HG02642 (cell line): ENCODE measurements at regions not wholly inside any gene's neighbourhood (a gene's known extent, or its start where the extent isn't known, plus 50 kb on each side); places are given as distances from the start of the nearest gene placed in this dataset.
"Not testable (repeated sequence)": the region's sequence is repeated elsewhere in the genome, so short reads cannot be mapped to it uniquely, and the experiment has no call there.

Experiments
- ATAC-seq: cut with Tn5 transposase; IDR thresholded peaks from one replicate; pipeline ENCODE4 v1.9.1; 2021; ENCODE audit warnings: mild to moderate bottlenecking; ENCODE audit not compliant: unreplicated experiment, poor library complexity

DNA sequence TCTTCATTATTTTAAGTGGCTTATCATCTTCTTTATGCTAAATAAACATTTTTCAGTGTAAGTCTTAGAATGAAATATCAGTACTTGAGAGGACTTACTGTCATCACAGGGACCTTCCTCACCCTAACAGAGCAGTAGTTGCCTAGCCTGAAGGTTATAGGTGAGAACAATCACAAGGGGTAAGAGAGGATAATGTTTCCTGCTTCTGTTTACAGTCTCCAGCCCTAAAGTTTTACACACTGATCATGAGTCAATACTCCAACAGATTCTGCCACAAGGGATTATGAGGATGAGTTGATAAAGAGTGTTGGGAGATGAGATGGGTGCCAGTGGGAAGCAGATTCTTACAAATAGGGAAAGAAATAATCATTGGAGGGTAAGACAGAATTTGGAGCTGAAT, 265.1 kb upstream of the DAB2 start:
- ATAC-seq: no peak

GRCh38 chr5:39687924-39688323, 263.1 kb upstream of the DAB2 start:
- ATAC-seq: not testable (repeated sequence)

DNA sequence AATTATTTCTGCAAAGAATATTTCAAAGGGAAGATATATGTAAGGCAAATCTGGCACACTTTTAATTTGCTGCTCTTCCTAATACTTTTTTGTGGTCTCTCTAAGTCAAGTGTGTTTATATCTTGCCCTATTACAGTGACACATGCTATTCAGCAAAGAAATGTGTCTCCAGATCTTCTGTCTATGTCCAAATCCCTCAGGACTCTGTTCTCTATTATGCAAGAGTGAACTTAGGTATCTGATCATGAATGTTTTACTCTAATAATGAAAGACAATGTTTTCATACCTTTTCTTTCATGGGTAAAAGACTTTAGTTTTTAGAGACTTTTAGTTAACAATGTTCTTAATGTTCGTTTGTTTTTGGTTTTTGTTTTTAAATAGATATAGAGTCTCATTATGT, 255.4 kb upstream of the DAB2 start:
- ATAC-seq: no peak

DNA sequence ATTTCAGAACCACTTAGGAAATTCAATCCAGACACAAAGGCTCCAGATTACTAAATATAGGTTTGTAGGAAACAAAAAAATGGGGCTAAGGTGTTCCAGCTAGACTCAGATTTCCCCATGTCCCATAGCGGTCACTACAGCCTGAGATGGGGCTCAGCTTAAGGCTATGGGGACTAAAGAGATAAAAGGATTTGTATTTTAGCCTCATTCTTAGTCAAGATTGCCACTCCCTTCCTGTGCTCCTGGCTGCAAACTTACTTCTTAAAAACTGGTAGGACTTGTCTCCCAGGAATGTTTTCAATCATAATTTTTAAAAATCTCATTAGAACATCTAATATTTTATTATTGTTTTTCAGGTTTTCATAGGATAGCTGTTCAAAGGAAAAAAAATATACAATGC, 253.8 kb upstream of the DAB2 start:
- ATAC-seq: no peak

DNA sequence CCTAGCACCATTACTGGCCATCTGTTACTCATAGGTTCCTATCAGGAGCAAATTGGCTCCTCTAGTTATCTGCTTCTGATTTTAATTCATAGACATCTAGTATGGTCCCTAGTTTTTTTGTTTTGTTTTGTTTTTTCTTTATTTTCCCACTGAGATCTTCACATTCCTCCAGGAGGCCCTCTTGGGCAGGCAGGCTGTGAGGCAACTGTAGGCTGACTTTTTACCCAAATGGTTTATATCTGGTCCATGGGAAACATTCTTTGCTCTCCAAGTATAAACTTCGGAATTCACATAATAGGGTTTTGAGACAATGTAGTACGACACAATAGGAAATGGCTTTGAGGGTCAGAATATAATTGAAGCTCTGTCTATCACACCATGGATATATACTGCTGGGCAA, 250.9 kb upstream of the DAB2 start:
- ATAC-seq: no peak

DNA sequence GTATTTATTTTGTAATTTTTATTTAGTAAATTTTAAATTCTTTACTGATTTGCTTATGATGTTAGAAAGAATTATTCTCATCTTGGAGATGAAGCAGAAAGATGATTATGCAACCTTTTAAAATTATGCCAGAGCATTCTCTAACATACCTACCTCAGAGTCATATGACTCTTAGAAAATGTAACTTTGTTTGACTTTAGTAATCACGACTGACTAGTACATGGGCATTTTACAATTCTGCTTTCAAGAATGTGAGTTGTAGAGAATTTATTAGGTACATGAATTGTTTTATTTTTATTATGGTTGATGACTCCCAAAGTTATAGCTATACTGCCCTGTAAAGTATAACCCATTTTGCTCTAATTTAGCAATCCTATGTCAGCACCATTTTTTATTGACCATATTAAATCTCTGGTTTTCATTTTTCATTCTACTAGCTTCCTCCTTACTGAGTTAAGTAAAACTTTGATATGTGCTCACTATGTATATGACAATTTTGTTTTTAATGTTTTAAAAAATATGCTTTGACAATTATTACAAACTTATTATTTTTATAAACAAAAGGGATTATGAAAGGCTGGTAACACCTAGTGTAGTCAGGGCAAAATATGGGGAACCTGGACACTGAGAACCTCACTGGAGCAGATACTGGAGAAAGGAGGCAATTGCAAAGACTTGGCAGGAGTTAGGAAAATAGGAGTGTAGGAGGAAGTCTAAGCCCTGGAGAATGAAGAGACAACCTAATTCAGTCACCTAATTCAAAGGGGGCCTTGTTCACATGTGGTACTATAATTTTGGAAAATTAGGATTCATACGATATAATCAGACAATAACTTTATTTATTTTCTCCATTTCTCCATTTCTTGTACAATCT, 249.7 kb upstream of the DAB2 start:
- no peak for ATAC-seq

DNA sequence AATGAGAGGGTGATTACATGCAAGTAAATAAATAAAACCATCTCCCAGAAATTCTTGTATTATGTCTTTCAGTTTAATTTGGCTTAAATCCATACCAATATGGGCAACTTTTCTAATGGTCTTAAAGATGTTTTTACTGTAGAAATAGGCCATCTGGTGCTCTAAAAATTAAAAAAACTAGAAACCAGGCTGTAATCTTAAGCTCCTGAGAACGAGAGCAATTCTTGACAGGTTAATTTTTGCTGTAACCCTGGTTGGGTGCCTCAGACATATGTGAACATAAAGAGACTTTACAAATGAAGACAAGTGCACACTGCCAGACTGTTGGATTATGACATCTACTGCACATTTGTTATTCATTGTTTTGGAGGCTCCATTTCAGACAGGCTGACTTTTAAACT, 246.8 kb upstream of the DAB2 start:
- ATAC-seq: no peak

- no peak for ATAC-seq
These were observed 246.2 kb upstream of the DAB2 start for GRCh38 chr5:39670955-39671354.

DNA sequence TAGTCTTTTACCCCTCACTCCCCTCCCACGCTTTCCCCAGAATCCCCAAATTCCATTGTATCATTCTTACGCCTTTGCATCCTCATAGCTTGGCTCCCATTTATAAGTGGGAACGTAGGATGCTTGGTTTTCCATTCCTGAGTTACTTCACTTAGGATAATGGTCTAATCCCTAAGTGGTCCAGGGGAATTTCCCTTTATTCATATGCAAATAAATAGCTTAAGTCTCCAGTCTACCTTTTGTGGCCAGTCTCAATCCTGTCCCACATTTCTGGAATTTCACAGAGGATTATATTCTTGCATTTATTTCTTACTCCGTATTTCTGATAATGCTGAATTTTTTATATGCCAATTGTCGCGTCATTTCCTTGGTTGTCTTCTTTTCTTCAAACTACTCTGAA, 245.6 kb upstream of the DAB2 start:
- no peak for ATAC-seq

GRCh38 chr5:39668980-39669379, 244.2 kb upstream of the DAB2 start:
- ATAC-seq: no peak

- ATAC-seq: no peak
These were observed 240.5 kb upstream of the DAB2 start for GRCh38 chr5:39665328-39665727.

DNA sequence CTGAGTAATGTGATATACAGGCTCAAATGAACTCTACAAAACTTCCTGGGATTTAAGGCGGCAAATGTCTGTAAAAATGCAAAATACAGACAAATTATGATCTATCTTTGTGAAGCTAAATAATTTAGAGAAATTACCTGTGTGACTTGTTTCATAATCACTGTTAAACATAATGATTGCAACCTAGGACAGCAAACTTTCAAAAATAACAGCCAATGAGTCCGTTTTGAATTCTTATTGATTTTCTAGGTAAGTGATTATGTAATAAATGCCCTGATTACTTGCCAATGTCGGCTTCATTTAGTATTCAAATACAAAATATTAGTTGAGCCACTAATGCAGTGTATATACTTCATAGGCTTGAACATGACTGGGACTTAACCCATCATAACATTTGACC, 238.2 kb upstream of the DAB2 start:
- ATAC-seq: no peak

DNA sequence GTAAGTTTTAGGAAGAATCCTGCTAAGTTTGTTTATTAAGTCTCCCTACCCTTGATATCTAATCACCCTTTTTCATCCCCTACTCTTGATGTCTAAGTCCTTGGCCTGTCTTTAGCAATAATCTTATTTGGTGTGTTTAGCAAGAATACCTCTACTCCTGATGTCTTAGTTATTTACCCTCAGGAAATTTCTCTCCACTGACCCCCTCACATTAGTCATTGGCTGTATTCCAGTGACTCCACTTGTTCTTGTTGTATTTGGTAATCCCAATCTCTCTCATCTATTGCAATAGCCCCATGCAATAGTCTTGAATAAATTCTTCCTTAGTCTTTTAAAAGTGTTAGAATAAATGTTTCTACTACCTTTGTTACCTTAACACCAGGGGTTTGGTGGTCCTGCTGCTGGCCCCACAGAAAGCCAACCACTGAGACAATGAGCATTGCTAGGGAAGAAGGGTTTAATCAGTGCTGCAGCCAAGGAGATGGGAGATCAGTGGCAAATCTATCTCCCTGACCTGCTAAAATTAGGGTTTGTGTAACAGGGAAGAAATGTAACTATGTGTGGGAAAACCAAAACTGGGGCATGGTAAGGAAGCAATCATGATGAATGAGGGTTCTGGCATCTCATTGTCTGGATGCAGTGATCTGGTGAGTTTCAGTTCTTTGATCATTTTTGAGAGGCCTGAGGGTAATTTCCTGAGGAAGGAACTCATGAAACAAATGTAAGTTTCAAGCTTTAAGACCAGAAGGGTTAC, 236.4 kb upstream of the DAB2 start:
- ATAC-seq: no peak

DNA sequence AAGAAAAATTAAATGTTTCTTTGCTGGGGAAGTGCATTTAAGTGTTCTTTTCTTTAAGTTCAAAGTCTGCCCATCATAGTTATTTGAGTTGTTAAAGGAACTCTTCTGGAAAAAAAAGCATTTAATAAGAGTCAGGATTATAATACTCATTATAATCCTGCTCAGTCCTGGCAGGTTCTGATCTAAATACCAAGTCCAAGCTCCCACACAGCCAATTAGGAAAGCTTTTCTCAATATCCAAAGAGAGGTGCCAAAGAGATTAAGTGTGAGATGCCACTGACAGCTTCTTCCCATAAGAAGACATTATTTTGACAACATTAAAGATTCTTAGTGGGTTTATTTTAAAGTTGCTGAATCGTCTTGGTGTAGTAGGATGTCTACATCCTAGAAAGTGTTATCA, 235.2 kb upstream of the DAB2 start:
- no peak for ATAC-seq

GRCh38 chr5:39658866-39659265, 234.1 kb upstream of the DAB2 start:
- no peak for ATAC-seq

DNA sequence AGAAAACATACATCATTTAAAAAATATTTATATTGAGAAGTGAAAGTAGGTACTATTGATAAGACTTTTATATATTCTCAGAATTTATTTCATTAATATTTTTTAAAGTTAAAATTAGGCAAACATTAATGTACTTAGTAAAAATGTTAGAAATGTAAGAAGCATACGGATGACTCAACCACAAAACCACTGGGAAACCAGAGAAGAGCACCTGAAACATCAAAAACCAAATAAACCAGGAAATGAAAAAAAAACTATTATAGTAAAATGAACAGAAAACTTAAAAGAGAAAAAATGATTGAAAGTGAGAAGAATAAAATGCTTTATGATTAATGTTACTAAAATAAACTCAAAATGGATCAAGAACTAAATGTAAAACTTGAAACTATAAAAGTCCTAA, 233.2 kb upstream of the DAB2 start:
- no peak for ATAC-seq

DNA sequence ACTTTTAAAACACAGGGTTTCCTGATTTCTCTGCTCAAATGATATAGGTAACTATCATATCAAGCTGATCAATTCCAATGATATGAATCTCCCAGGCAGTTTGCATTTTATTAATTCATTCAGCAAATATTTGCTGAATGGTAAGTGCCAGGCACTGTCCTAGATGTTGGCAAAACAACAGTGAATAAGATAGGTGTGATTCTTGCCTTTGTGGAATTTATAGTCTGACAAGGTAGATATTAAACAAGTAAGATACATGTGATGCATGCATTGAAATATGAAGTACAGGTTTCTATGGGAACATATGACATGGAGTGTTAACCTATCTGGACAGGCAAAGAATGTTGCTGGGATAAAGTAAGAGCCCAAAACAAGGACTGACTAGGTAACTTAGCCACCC, 231.8 kb upstream of the DAB2 start:
- no peak for ATAC-seq

- ATAC-seq: no peak
These were observed 229.9 kb upstream of the DAB2 start for GRCh38 chr5:39654715-39655114.

- ATAC-seq: not testable (repeated sequence)
These were observed 227.7 kb upstream of the DAB2 start for GRCh38 chr5:39652481-39652880.

- ATAC-seq: no peak
These were observed 227.3 kb upstream of the DAB2 start for GRCh38 chr5:39652036-39652435.

DNA sequence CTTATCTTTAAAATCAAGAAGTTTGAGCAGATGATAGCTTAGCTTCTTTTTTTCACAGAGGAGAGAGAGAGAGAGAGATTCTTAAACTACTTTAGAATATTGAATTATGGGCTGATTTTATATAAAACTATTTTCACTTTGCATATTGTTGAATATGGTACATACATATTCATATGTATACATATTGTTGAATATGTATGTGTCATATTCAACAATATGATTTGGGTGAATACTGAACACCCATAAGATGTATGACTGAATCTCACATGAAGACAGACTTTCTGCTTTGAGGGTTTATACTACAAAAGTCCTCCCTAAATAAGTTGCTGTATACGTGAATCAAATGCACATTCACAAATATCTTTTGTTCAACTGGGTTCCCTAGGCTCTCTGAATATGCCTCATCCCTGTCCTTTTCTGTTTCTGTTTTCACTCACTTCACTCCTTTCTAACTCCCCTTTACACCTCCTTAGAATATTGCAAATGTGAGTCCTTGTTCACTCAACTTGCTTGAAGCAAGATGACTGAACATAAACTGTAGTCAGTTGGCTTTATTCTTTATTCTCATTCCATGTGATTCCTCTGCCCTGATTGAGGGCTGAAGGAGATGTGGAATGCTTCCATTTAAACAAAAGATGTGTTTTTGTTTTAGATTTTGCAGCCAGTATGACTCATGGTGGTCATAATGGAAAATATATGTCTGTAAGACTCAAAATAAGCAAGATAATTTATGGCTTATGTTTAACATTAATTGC, 225.4 kb upstream of the DAB2 start:
- no peak for ATAC-seq
